ENCODE measurements at regions not wholly inside any gene's neighbourhood (a gene's known extent, or its start where the extent isn't known, plus 50 kb on each side); places are given as distances from the start of the nearest gene placed in this dataset.
"Not testable (repeated sequence)": the region's sequence is repeated elsewhere in the genome, so short reads cannot be mapped to it uniquely, and the experiment has no call there.

GRCh38 chr2:87354102-87354501, 332.5 kb upstream of the PLGLB1 start:
- H3K9me3 ChIP-seq (ENCODE audit: control insufficient read depth, low read length); ATAC-seq (ENCODE audit: low FRiP score); intact Hi-C loops (cut with DNase I); H3K36me3 ChIP-seq (ENCODE audit: control insufficient read depth in 1 of 2, insufficient read depth in 2 of 2, low read length in 1 of 2); H3K4me1 ChIP-seq (ENCODE audit: control insufficient read depth in 1 of 2, insufficient read depth in 2 of 2, low read length in 2 of 2); H3K27ac ChIP-seq (ENCODE audit: low read depth in 1 of 2, low read length in 2 of 2); H3K27me3 ChIP-seq (ENCODE audit: control insufficient read depth in 1 of 2, insufficient read depth in 2 of 2, low read length in 1 of 2); H3K4me3 ChIP-seq (ENCODE audit: low read length in 2 of 2); DNase-seq: not testable (repeated sequence)
- WGBS, 2 donors = 96 to 97% methylated on average over 4 to 5 of the region's 6 CpGs

GRCh38 chr2:87360250-87360649, 338.6 kb upstream of the PLGLB1 start:
- DNase-seq; H3K4me3 ChIP-seq (ENCODE audit: low read length in 2 of 2); intact Hi-C loops (cut with DNase I); H3K27me3 ChIP-seq (ENCODE audit: control insufficient read depth in 1 of 2, insufficient read depth in 2 of 2, low read length in 1 of 2); H3K36me3 ChIP-seq (ENCODE audit: control insufficient read depth in 1 of 2, insufficient read depth in 2 of 2, low read length in 1 of 2); H3K4me1 ChIP-seq (ENCODE audit: control insufficient read depth in 1 of 2, insufficient read depth in 2 of 2, low read length in 2 of 2); H3K27ac ChIP-seq (ENCODE audit: low read depth in 1 of 2, low read length in 2 of 2); ATAC-seq (ENCODE audit: low FRiP score); H3K9me3 ChIP-seq (ENCODE audit: control insufficient read depth, low read length): not testable (repeated sequence)

- H3K9me3 ChIP-seq (ENCODE audit: control insufficient read depth, low read length); H3K27ac ChIP-seq (ENCODE audit: low read depth in 1 of 2, low read length in 2 of 2); H3K4me1 ChIP-seq (ENCODE audit: control insufficient read depth in 1 of 2, insufficient read depth in 2 of 2, low read length in 2 of 2); H3K4me3 ChIP-seq (ENCODE audit: low read length in 2 of 2); H3K36me3 ChIP-seq (ENCODE audit: control insufficient read depth in 1 of 2, insufficient read depth in 2 of 2, low read length in 1 of 2); intact Hi-C loops (cut with DNase I); H3K27me3 ChIP-seq (ENCODE audit: control insufficient read depth in 1 of 2, insufficient read depth in 2 of 2, low read length in 1 of 2); ATAC-seq (ENCODE audit: low FRiP score); DNase-seq: not testable (repeated sequence)
- WGBS, 2 donors = 88% methylated on average over 1 of the region's 2 CpGs; no CpG with 5 or more reads in 1 of the 2 donors
These were observed 339.3 kb upstream of the PLGLB1 start for GRCh38 chr2:87360927-87361326.

GRCh38 chr2:87361805-87362204, 340.2 kb upstream of the PLGLB1 start:
- intact Hi-C loops (cut with DNase I); H3K4me3 ChIP-seq (ENCODE audit: low read length in 2 of 2): not testable (repeated sequence)

GRCh38 chr2:87364379-87364778, 342.7 kb upstream of the PLGLB1 start:
- H3K9me3 ChIP-seq (ENCODE audit: control insufficient read depth, low read length); H3K36me3 ChIP-seq (ENCODE audit: control insufficient read depth in 1 of 2, insufficient read depth in 2 of 2, low read length in 1 of 2); H3K27ac ChIP-seq (ENCODE audit: low read depth in 1 of 2, low read length in 2 of 2); H3K4me1 ChIP-seq (ENCODE audit: control insufficient read depth in 1 of 2, insufficient read depth in 2 of 2, low read length in 2 of 2); H3K4me3 ChIP-seq (ENCODE audit: low read length in 2 of 2); intact Hi-C loops (cut with DNase I); ATAC-seq (ENCODE audit: low FRiP score); H3K27me3 ChIP-seq (ENCODE audit: control insufficient read depth in 1 of 2, insufficient read depth in 2 of 2, low read length in 1 of 2); DNase-seq: not testable (repeated sequence)

More at GRCh38 chr2:87361805-87362204, 340.2 kb upstream of the PLGLB1 start:
- not testable (repeated sequence) for H3K36me3 ChIP-seq (ENCODE audit: control insufficient read depth in 1 of 2, insufficient read depth in 2 of 2, low read length in 1 of 2); H3K27ac ChIP-seq (ENCODE audit: low read depth in 1 of 2, low read length in 2 of 2); ATAC-seq (ENCODE audit: low FRiP score); H3K27me3 ChIP-seq (ENCODE audit: control insufficient read depth in 1 of 2, insufficient read depth in 2 of 2, low read length in 1 of 2); H3K4me1 ChIP-seq (ENCODE audit: control insufficient read depth in 1 of 2, insufficient read depth in 2 of 2, low read length in 2 of 2); H3K9me3 ChIP-seq (ENCODE audit: control insufficient read depth, low read length); DNase-seq

- WGBS, 2 donors = 78 to 81% methylated on average over 2 of the region's 2 CpGs
- H3K9me3 ChIP-seq (ENCODE audit: control insufficient read depth, low read length); H3K27me3 ChIP-seq (ENCODE audit: control insufficient read depth in 1 of 2, insufficient read depth in 2 of 2, low read length in 1 of 2); H3K36me3 ChIP-seq (ENCODE audit: control insufficient read depth in 1 of 2, insufficient read depth in 2 of 2, low read length in 1 of 2); H3K4me3 ChIP-seq (ENCODE audit: low read length in 2 of 2); DNase-seq; H3K4me1 ChIP-seq (ENCODE audit: control insufficient read depth in 1 of 2, insufficient read depth in 2 of 2, low read length in 2 of 2); ATAC-seq (ENCODE audit: low FRiP score); H3K27ac ChIP-seq (ENCODE audit: low read depth in 1 of 2, low read length in 2 of 2); intact Hi-C loops (cut with DNase I): not testable (repeated sequence)
These were observed 343.4 kb upstream of the PLGLB1 start for GRCh38 chr2:87365038-87365437.

GRCh38 chr2:87386063-87386560, 361.8 kb upstream of the PLGLB2 start:
- H3K9me3 ChIP-seq (ENCODE audit: control insufficient read depth, low read length); H3K4me1 ChIP-seq (ENCODE audit: control insufficient read depth in 1 of 2, insufficient read depth in 2 of 2, low read length in 2 of 2); H3K36me3 ChIP-seq (ENCODE audit: control insufficient read depth in 1 of 2, insufficient read depth in 2 of 2, low read length in 1 of 2); H3K27me3 ChIP-seq (ENCODE audit: control insufficient read depth in 1 of 2, insufficient read depth in 2 of 2, low read length in 1 of 2); H3K4me3 ChIP-seq (ENCODE audit: low read length in 2 of 2); DNase-seq; intact Hi-C loops (cut with DNase I); ATAC-seq (ENCODE audit: low FRiP score); H3K27ac ChIP-seq (ENCODE audit: low read depth in 1 of 2, low read length in 2 of 2): not testable (repeated sequence)
- 83 to 84% methylated on average over 6 of the region's 7 CpGs for WGBS, 2 donors

GRCh38 chr2:87395784-87396183, 352.1 kb upstream of the PLGLB2 start:
- H3K27ac ChIP-seq (ENCODE audit: low read depth in 1 of 2, low read length in 2 of 2); ATAC-seq (ENCODE audit: low FRiP score); H3K27me3 ChIP-seq (ENCODE audit: control insufficient read depth in 1 of 2, insufficient read depth in 2 of 2, low read length in 1 of 2); H3K4me1 ChIP-seq (ENCODE audit: control insufficient read depth in 1 of 2, insufficient read depth in 2 of 2, low read length in 2 of 2); intact Hi-C loops (cut with DNase I); H3K36me3 ChIP-seq (ENCODE audit: control insufficient read depth in 1 of 2, insufficient read depth in 2 of 2, low read length in 1 of 2); H3K9me3 ChIP-seq (ENCODE audit: control insufficient read depth, low read length); H3K4me3 ChIP-seq (ENCODE audit: low read length in 2 of 2): not testable (repeated sequence)
- WGBS, 2 donors = 60 to 70% methylated on average over 1 of the region's 1 CpG
- peak; percentile 39 to 52 for DNase-seq

GRCh38 chr2:87396551-87397265, 351.2 kb upstream of the PLGLB2 start:
- WGBS, 2 donors = 84 to 86% methylated on average over 7 to 9 of the region's 9 CpGs

More at GRCh38 chr2:87396551-87397265, 351.2 kb upstream of the PLGLB2 start:
- H3K27ac ChIP-seq (ENCODE audit: low read depth in 1 of 2, low read length in 2 of 2); intact Hi-C loops (cut with DNase I); H3K4me1 ChIP-seq (ENCODE audit: control insufficient read depth in 1 of 2, insufficient read depth in 2 of 2, low read length in 2 of 2); H3K9me3 ChIP-seq (ENCODE audit: control insufficient read depth, low read length); ATAC-seq (ENCODE audit: low FRiP score); H3K36me3 ChIP-seq (ENCODE audit: control insufficient read depth in 1 of 2, insufficient read depth in 2 of 2, low read length in 1 of 2); H3K4me3 ChIP-seq (ENCODE audit: low read length in 2 of 2); H3K27me3 ChIP-seq (ENCODE audit: control insufficient read depth in 1 of 2, insufficient read depth in 2 of 2, low read length in 1 of 2): not testable (repeated sequence)
- DNase-seq = peak in 1 of 2 donors; percentile 58

All from aorta (tissue), 5 donors.